GM12878 (cell line): ENCODE measurements at regions not wholly inside any gene's neighbourhood (a gene's known extent, or its start where the extent isn't known, plus 50 kb on each side); places are given as distances from the start of the nearest gene placed in this dataset.

ENCODE experiments used
- ATAC-seq: fragments of 200-7000 bp; cut with Tn5 transposase; 3 replicates; pipeline ENCODE4 v1.9.1; 2020; ENCODE audit warnings: mild to moderate bottlenecking, moderate library complexity
- BruUV-seq: library from RNA; stranded (reverse); fragments of 400-500 nt; replicated peaks from 2 replicates; lab custom pipeline; 2021; lab: Mats Ljungman, UMichigan
- CTCF ChIA-PET: fragments of 300-600 bp; sonication (Branson Sonifier 250); formaldehyde crosslinking; extraction: SDS; loops from one replicate; lab custom pipeline; 2021; ENCODE audit warnings: inconsistent platforms; lab: Yijun Ruan, JAX
- POLR2A ChIA-PET: fragments of 350-600 bp; formaldehyde crosslinking; extraction: SDS; loops from one replicate; lab custom pipeline; 2021; ENCODE audit warnings: inconsistent platforms; lab: Charles Lee
- RAD21 ChIA-PET: fragments of 300-600 bp; sonication (Branson Sonifier 250); formaldehyde crosslinking; loops from one replicate; lab custom pipeline; 2023; ENCODE audit warnings: antibody characterized with exemption; ENCODE audit not compliant: unreplicated experiment; lab: Charles Lee
- SMC1A ChIA-PET: fragments of 300-600 bp; sonication (Branson Sonifier 250); formaldehyde crosslinking; loops from one replicate; lab custom pipeline; 2023; ENCODE audit not compliant: unreplicated experiment, uncharacterized antibody; lab: Charles Lee
- DNase-seq: peaks from one replicate; pipeline ENCODE4 v3.0.0-alpha.2; 2011; ENCODE audit warnings: low read depth, low spot score
- FAIRE-seq: peaks from 3 replicates; lab custom pipeline; 2011; peaks lifted over from hg19 to GRCh38; lab: Jason Lieb, UNC
- H2AFZ ChIP-seq: 2 replicates; pipeline ENCODE4 v1.6.0; 2011; ENCODE audit warnings: low read depth, low read length, control low read depth; ENCODE audit not compliant: control insufficient read depth
- H3K27ac ChIP-seq: 2 replicates; pipeline ENCODE4 v1.5.1; 2011; ENCODE audit warnings: control low read depth; ENCODE audit not compliant: control insufficient read depth, insufficient read depth
- H3K27me3 ChIP-seq, 2 experiments: replicated peaks in 1 of 2; 2 replicates each; pipeline versions ENCODE4 v1.6.0 to v1.6.1; 2011; ENCODE audit warnings: low read length in 1 of 2; ENCODE audit not compliant: control insufficient read depth in 2 of 2, insufficient read depth in 2 of 2
- H3K36me3 ChIP-seq, 2 experiments: 2 replicates each; pipeline ENCODE4 v1.5.1; 2011; ENCODE audit warnings: low read length in 1 of 2; ENCODE audit not compliant: control insufficient read depth in 2 of 2, insufficient read depth in 2 of 2
- H3K4me1 ChIP-seq: 2 replicates; pipeline ENCODE4 v1.6.1; 2011; ENCODE audit warnings: mild to moderate bottlenecking, low read length, moderate library complexity, mixed read lengths; ENCODE audit not compliant: control insufficient read depth, insufficient read depth
- H3K4me2 ChIP-seq: 2 replicates; pipeline ENCODE4 v1.6.0; 2011; ENCODE audit warnings: control low read depth; ENCODE audit not compliant: control insufficient read depth, insufficient read depth
- H3K4me3 ChIP-seq: fragments of 200-600 bp; sonication (generic); 2 replicates; pipeline ENCODE4 v1.5.1; 2016
- H3K79me2 ChIP-seq: 2 replicates; pipeline ENCODE4 v1.6.0; 2011; ENCODE audit warnings: low read length; ENCODE audit not compliant: control insufficient read depth, insufficient read depth
- H3K9ac ChIP-seq: 2 replicates; pipeline ENCODE4 v1.8.0; 2011; ENCODE audit warnings: low read length, control low read depth, mixed read lengths; ENCODE audit not compliant: control insufficient read depth, insufficient read depth
- H3K9me3 ChIP-seq: replicated peaks from 3 replicates; pipeline ENCODE4 v1.5.1; 2011; ENCODE audit warnings: mild to moderate bottlenecking, low read length; ENCODE audit not compliant: control insufficient read depth, insufficient read depth
- H4K20me1 ChIP-seq: 2 replicates; pipeline ENCODE4 v1.6.0; 2011; ENCODE audit not compliant: control insufficient read depth, insufficient read depth
- ATF7 ChIP-seq: fragments of 450-650 bp; IDR thresholded peaks from 2 replicates; pipeline ENCODE4 v1.6.1; 2016; ENCODE audit warnings: low read depth, mild to moderate bottlenecking
- CTCF ChIP-seq, 3 experiments: IDR thresholded peaks in 2 of 3; conservative IDR thresholded peaks in 1 of 3; 2 replicates each; pipeline ENCODE4 v1.5.1; 2011; ENCODE audit warnings: low read depth in 3 of 3, low read length in 3 of 3, mild to moderate bottlenecking in 3 of 3, control low read depth in 2 of 3, moderate library complexity in 2 of 3, inconsistent platforms in 1 of 3, mixed read lengths in 1 of 3; ENCODE audit not compliant: control insufficient read depth in 2 of 3, insufficient read depth in 1 of 3; ENCODE audit errors: extremely low read depth in 1 of 3
- E4F1 ChIP-seq: fragments of 450-650 bp; IDR thresholded peaks from 2 replicates; pipeline ENCODE4 v1.6.1; 2018; ENCODE audit warnings: borderline replicate concordance, mild to moderate bottlenecking; ENCODE audit not compliant: partially characterized antibody
- ESRRA ChIP-seq: IDR thresholded peaks from 2 replicates; pipeline ENCODE4 v1.6.1; 2012; ENCODE audit warnings: mild to moderate bottlenecking, low read length, improper control_type of control experiment
- HDAC6 ChIP-seq: fragments of 200-600 bp; sonication (generic); IDR thresholded peaks from one replicate; pipeline ENCODE4 v1.8.0; 2017; ENCODE audit warnings: antibody characterized with exemption; ENCODE audit not compliant: unreplicated experiment
- IRF4 ChIP-seq: IDR thresholded peaks from 2 replicates; pipeline ENCODE4 v1.6.1; 2011; ENCODE audit warnings: low read depth, low read length
- MEF2A ChIP-seq: IDR thresholded peaks from 2 replicates; pipeline ENCODE4 v1.6.1; 2011; ENCODE audit warnings: low read depth, mild to moderate bottlenecking, low read length, moderate library complexity; ENCODE audit not compliant: insufficient read depth
- MTA2 ChIP-seq: fragments of 450-650 bp; IDR thresholded peaks from 2 replicates; pipeline ENCODE4 v1.6.1; 2016; ENCODE audit warnings: low read depth, mild to moderate bottlenecking, moderate library complexity
- NR2F1 ChIP-seq: fragments of 450-650 bp; conservative IDR thresholded peaks from 2 replicates; pipeline ENCODE4 v1.6.1; 2017; ENCODE audit warnings: mild to moderate bottlenecking
- NRF1 ChIP-seq: conservative IDR thresholded peaks from 2 replicates; pipeline ENCODE4 v1.6.1; 2011; ENCODE audit warnings: mild to moderate bottlenecking, low read depth, low read length, improper control_type of control experiment
- POLR2AphosphoS5 ChIP-seq: IDR thresholded peaks from 2 replicates; pipeline ENCODE4 v1.6.1; 2011; ENCODE audit warnings: mild to moderate bottlenecking, low read length, inconsistent platforms
- POU2F2 ChIP-seq: IDR thresholded peaks from 3 replicates; pipeline ENCODE4 v1.6.1; 2011; ENCODE audit warnings: low read depth, mild to moderate bottlenecking, low read length, borderline replicate concordance
- RAD21 ChIP-seq: IDR thresholded peaks from 2 replicates; pipeline ENCODE4 v1.6.1; 2011; ENCODE audit warnings: mild to moderate bottlenecking, low read depth, low read length, moderate library complexity; ENCODE audit not compliant: insufficient read depth
- REST ChIP-seq: IDR thresholded peaks from 2 replicates; pipeline ENCODE4 v1.6.1; 2012; ENCODE audit warnings: mild to moderate bottlenecking, low read depth, low read length
- SPI1 ChIP-seq: IDR thresholded peaks from 2 replicates; pipeline ENCODE4 v1.6.1; 2011; ENCODE audit warnings: low read depth, mild to moderate bottlenecking, low read length, moderate library complexity, borderline replicate concordance; ENCODE audit not compliant: insufficient read depth
- ZNF217 ChIP-seq: fragments of 450-650 bp; IDR thresholded peaks from 2 replicates; pipeline ENCODE4 v1.6.1; 2017; ENCODE audit warnings: antibody characterized with exemption, mild to moderate bottlenecking
- ZNF384 ChIP-seq: IDR thresholded peaks from 2 replicates; pipeline ENCODE4 v1.6.1; 2012; ENCODE audit warnings: low read depth, mild to moderate bottlenecking, low read length, improper control_type of control experiment, borderline replicate concordance
- WGBS: methylation state at CpG from one replicate; pipeline ENCODE4 v1.1.6; 2016; ENCODE audit warnings: low lambda C conversion rate; ENCODE audit not compliant: insufficient replicate concordance, insufficient coverage; ENCODE audit errors: missing lambda C conversion rate; 5-methylcytosine and 5-hydroxymethylcytosine counted together
- in situ Hi-C: fragments of 300-500 bp; cut with MboI; formaldehyde crosslinking; loops from 9 replicates; pipeline ENCODE4 v1.14.3; 2018; ENCODE audit warnings: mixed read lengths
- intact Hi-C: fragments of 100-400 bp; cut with micrococcal nuclease; formaldehyde crosslinking; loops from one replicate; pipeline ENCODE4 v1.14.2; 2022; ENCODE audit not compliant: unreplicated experiment

GRCh38 chr3:177329854-177330253, 132.6 kb upstream of the TBL1XR1 start:
- Histone ChIP-seq H3K27ac (no peak overlapping the region), H2AFZ (no peak overlapping the region), H3K4me2 (no peak overlapping the region), H3K36me3 (no peaks in the 10 kb centered on the region), H3K4me3 (no peak overlapping the region), H3K9ac (no peak overlapping the region), H3K79me2 (no peaks in the 10 kb centered on the region), H3K9me3 (no peaks in the 10 kb centered on the region), H3K4me1 (peaks cover 7% of the 10 kb centered on the region), H4K20me1 (no peaks in the 10 kb centered on the region), H3K27me3 (no peaks in the 10 kb centered on the region)
- ChIA-PET CTCF (no interaction called here), SMC1A (no interaction called here), POLR2A (no interaction called here), RAD21 (no interaction called here)
- DNase-seq, result no peak
- 92% methylated on average over 3 of the region's 3 CpGs for WGBS
- in situ Hi-C loops, result no loop called here
- FAIRE-seq, result no peak
- ATAC-seq, result no peak
- intact Hi-C loops, result no loop called here
- BruUV-seq, result no TSS peak
- no peak for TF ChIP-seq SPI1
- TF ChIP-seq RAD21, result no peak
- TF ChIP-seq NR2F1, result no peak
- no peak for TF ChIP-seq E4F1
- no peak for TF ChIP-seq ZNF217
- TF ChIP-seq MEF2A, result no peak
- TF ChIP-seq NRF1, result no peak
- no peak for TF ChIP-seq HDAC6
- TF ChIP-seq MTA2, result no peak
- no peak for TF ChIP-seq ESRRA
- no peak for TF ChIP-seq ATF7
- no peak for TF ChIP-seq CTCF (IDR thresholded peaks at IDR 0.05 in 2 of 3, conservative IDR thresholded peaks at IDR 0.05 in 1 of 3; ENCODE audit: control insufficient read depth in 2 of 3, extremely low read depth in 1 of 3, insufficient read depth in 1 of 3, low read depth in 3 of 3, low read length in 3 of 3)
- TF ChIP-seq POLR2AphosphoS5, result no peak
- no peak for TF ChIP-seq IRF4
- no peak for TF ChIP-seq ZNF384
- TF ChIP-seq REST, result no peak
- no peak for TF ChIP-seq POU2F2
